Fibroblast of skin of right quadriceps (primary cell): ENCODE measurements at regions not wholly inside any gene's neighbourhood (a gene's known extent, or its start where the extent isn't known, plus 50 kb on each side); places are given as distances from the start of the nearest gene placed in this dataset.
A peak's percentile ranks its signal among the peaks of the same experiment; 100 is the strongest.
"Not testable (repeated sequence)": the region's sequence is repeated elsewhere in the genome, so short reads cannot be mapped to it uniquely, and the experiment has no call there.

Experiments
- DNase-seq: peaks from one replicate; pipeline ENCODE4 v3.0.0-alpha.2; 2013

DNA sequence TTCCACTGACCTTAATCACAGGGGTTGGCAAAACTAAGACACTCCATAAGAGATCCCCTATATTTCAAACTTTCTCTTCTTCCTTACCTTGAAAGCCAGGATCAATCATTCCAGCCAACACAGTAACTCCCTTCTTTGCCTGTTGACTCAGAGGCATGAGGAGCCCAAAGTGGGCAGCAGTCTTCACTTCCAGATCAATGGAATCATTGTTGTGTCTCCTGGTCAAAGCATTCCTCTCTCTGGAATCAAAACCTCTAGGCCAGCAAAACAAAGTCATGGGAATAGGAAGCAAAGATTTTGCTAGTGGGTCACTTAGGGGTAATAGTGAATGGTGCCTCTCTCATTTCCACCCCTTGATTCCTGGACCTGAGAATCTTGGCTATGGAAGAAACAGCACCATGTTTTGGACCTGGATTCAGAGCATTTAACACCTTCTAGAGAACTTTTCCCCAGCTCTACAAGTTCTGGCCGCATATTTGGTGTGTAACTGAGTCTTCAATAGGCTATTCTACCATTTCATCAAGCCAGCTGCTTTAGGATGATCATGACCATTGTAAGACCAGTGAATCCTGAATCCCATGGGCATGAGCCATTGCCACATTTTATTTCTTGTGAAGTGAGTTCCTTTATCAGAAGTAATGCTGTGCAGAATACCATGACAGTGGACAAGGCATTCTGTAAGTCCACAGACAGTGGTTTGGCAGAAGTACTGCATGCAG lies 65.7 kb upstream of the SERPINE2 start:
- no peak for DNase-seq

DNA sequence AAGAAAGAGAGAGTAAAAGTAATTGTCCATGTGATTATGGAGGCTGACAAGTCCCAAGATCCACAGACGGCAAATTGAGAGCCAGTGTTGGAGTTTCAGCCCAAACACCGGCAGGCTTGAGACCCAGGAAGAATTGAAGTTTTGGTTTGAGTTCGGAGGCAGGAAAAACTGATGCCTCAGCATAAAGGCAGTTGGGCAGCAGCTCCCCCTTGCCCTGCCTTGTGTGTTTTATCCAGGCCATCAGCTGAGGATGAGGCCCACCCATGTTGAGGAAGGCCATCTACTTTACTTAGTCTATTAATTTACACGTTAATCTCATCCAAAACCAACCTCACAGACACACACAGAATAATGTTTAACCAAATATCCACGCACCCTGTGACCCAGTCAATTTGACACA lies 64.6 kb upstream of the SERPINE2 start:
- no peak for DNase-seq

GRCh38 chr2:224102991-224103390 lies 63.9 kb upstream of the SERPINE2 start:
- DNase-seq, result no peak

- DNase-seq, result peak; percentile 99
Measured at GRCh38 chr2:224101820-224102630, 62.9 kb upstream of the SERPINE2 start.

DNA sequence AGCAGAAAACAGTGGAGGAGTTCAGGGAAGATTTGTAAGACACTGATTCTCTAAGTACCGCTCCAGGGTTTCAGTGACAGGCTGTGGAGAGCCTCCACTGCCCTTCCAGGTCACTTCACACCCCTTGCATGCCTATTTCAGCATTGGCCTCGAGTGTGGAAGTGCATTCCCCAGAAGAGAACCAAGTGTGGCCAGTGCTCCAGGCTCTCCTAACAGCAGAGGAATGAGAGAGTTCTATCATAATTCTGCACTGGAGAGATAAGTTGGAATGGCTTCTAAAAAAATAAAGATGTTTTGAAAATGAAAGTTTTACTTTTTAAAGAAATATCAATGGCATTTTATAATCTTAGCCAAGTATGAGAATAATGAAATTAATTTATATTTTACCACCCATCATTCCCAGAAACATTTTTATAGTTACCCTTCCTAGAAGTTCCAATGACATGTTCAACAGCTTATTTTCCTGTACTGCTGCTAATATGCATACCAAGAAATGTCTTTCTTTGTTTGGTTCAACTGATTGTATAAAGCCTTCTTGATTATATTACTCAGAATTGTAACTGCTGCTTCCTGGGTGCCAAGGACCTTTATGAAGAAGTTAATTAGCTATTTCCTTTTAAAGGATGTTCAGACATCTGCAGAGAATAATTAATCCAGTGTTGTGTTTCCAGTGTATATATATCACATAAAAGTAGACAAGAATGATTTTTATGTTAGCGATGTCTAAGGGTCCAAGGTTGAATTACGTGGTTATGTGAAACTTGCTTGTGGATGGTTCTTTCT lies 61.0 kb upstream of the SERPINE2 start:
- DNase-seq, result no peak

GRCh38 chr2:224098481-224099230 lies 59.6 kb upstream of the SERPINE2 start:
- DNase-seq, result no peak

DNA sequence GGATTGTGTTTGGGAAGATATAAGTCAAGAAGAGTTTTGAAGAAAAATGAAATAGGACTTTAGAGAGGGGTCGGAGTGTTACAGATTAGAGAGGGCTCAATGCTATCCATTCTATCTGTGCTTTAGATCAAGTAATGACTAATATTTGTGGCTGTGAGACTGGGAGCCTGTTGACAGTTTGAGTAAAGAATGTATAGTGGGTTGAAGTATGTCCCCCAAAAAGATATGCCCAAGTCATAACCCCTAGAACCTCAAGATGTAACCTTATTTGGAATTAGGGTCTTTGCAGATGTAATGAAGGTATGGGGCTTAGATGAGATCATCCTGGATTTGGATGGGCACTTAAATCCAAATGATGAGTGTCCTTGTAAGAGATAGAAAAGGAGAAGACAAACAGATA lies 55.3 kb upstream of the SERPINE2 start:
- peak; percentile 82 for DNase-seq

DNA sequence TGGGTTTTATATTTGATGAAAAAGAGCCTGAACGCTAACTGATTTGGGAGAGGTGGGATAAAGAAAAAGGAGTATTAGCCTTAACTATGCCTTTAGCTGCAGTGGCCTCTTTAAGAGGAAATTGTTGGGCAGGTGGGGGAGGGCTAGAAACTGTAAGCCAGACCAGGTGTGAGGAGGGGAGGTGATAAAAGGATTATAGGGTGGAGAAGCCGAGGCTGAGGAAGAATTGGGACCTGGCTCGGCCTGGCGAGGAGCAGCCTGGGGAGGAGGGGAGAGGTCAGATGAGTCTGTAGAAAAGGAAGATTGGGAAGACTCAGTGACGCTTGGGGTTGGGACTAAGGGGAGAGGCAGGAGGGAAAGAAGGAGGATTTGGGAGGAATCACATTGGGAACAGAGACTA lies 52.6 kb upstream of the SERPINE2 start:
- DNase-seq, result not testable (repeated sequence)

- DNase-seq, result not testable (repeated sequence)
Measured at GRCh38 chr2:224089606-224090005, 50.5 kb upstream of the SERPINE2 start.
